T-helper 2 cell treated with Interferon-gamma antibody and Interleukin-4, amounts not matched to agents 100 ng/mL and 5 ng/mL, for 36 hours (primary cell): ENCODE measurements at regions not wholly inside any gene's neighbourhood (a gene's known extent, or its start where the extent isn't known, plus 50 kb on each side); places are given as distances from the start of the nearest gene placed in this dataset.

Experiments
- intact Hi-C: fragments of 100-400 bp; cut with micrococcal nuclease; formaldehyde crosslinking; loops from one replicate; pipeline ENCODE4 v1.15.1; 2023

DNA sequence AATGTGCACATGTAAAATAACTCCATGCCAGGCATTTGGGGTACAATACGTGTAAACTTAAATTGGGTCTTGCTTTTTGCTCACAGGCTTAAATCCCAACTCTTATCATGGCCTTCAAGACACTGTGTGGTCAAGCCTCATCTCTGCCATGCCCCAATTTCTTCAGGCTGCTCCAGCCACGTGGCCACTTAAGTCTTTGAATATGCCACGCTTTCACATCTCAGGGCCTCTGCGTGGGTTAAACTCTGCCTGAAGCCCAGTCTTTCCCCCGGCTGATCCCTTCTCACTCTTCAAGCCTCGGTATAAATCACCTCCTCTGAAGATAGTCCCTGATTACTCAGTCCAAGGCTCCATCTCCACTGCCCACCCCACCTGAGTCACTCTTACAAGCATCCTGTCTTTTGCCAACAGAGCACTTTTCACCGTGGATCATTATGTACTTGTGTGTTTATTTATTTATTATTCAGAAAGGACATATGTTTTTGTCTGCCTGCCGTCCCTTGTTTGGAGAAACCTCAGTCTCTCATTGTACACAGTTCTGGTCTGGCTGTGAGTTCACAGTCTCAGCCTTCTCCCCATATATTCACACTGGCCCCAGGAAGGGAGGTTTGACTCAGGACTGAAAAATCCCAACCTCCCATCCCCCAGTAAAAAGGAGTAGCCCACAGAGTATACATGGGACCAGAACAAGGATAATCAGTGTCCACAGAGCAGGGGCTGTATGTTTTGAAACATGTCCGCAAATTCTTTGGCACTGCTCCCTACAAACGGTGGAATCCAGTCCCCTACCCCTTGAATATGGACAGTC, 344.7 kb downstream of the MN1 start:
- intact Hi-C loops = no loop called here

DNA sequence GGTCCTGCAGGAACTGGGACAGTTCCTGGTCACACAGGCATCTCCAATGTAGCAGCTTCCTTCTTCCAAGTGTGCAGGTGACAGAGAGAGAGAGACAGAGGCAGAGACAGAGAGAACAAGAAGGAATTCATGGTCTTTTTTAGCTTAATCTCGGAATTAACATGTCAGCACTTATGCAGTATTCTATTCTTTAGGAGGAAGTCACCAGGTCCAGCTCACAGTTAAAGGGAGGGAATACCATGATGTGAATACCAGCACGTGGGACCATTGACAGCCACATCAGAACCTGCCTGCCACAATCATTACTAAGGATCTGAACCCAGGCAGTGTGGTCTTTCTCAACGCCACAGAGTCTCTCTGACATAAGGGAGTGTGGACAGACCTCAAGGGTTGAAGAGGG, 341.6 kb downstream of the MN1 start:
- intact Hi-C loops = no loop called here

DNA sequence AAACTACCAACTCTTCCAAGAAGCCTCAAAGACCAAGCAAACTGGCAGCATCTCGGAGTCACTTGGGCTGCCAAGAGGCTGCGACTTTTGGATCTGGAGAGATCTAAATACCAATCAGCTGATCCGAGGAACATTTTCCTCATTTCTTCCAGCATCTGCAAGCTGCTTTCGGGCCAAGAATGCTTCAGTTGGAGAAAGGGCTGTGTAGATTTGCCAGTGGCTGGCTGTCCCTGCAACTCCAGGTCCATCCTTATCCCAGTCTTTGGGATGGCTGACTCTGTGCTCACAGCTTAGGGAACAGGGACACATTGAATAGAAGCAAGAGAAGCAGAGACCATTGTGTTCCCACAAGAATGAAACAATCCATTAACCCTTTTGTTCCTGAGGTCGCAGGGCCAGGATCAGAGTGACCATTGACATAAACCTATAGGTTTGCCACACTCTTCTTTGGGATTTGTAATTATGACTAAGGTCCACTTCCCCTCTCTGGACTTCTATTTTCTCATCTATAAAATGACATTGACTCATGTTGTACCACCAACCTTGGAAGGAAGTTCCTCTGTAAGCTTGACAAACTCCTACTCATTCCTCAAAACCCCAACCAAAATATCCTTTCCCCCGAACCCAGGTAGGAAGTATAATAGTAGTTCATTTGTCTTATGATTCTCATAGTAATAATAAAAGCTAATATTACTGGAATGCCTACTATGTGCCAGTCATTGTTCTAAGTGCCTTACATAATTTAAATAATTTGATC, 340.8 kb downstream of the MN1 start:
- intact Hi-C loops = no loop called here

DNA sequence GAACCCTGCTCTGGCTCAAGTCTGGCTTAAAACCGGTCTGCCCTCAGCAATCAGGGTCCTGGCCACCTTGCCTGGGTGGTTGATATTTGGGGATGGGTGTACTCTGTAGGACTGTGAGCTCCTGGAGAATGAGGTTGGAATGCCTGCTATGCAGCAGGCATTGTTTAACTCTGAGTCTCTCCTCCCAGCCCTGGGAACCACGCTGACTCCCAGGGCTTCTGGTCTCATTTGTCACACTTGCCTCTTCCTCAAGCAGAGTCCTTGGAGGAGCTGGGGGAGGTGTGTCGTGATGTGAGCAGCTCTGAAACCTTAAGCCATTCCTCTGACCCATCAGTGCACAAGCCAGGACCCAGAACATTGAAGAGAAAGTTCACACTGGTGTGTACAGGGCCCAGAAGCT, 340.1 kb downstream of the MN1 start:
- intact Hi-C loops = no loop called here

DNA sequence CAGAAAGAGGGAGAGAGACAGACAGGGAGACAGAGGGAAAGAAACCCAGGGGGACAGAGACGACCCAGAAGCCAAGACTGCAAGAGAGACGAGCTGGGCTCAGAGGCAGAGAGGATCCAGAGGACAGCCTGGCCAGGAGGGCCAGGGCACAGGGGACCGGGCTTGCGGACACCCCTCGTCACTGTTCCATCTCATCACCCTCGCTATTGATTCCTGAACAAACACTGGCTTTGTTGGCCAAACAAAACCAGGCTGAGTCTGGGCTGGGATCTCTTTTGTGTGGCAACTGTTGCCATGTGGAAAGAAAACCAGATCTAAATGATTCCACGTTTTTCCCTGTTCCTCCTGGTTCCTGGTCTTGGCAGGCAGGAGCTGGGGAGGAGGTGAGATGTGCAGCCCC, 339.4 kb downstream of the MN1 start:
- intact Hi-C loops = no loop called here

DNA sequence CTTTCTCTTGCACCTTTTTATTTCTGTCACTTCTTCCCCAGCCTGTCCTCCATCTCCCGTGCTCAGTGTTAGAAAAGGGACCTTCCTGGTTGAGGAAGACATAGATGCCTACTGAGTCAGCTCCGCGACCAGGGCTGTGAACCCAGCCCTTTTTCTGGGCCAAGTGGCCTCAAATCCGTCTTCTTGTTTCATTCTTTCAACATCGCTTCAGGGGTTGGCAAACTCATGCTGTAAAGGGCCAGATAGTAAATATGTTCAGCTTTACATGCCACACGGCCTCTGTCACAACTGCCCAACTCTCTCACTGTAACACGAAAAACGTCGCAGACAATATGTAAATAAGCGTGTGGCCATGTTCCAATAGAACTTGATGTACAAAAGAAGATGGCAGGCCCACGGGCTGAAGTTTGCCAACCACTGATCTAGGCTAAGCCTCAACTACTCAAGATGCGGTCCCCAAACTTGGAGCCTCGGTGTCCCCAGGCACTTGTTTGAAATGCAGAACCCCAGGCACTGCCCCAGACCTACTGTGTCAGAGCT, 338.4 kb downstream of the MN1 start:
- intact Hi-C loops = no loop called here

DNA sequence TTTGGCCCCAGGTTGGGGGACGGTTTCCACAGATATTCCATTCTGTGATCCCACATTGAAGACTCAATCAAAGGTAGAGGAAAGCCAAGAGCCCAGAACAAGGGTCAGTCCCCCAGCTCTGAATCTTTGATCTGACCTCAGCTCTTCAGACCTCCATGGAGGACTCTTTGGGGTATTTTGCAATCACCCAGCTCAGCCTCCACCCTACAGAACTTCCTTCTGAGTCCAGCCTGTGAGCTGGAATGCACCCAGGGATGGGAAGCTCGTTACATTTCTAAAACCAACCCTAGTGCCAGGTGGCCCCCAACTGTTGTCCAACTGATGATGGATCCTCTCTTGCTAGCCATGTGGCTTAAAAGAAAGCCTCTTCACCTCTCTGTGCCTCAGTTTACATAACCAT, 335.3 kb downstream of the MN1 start:
- intact Hi-C loops = no loop called here

DNA sequence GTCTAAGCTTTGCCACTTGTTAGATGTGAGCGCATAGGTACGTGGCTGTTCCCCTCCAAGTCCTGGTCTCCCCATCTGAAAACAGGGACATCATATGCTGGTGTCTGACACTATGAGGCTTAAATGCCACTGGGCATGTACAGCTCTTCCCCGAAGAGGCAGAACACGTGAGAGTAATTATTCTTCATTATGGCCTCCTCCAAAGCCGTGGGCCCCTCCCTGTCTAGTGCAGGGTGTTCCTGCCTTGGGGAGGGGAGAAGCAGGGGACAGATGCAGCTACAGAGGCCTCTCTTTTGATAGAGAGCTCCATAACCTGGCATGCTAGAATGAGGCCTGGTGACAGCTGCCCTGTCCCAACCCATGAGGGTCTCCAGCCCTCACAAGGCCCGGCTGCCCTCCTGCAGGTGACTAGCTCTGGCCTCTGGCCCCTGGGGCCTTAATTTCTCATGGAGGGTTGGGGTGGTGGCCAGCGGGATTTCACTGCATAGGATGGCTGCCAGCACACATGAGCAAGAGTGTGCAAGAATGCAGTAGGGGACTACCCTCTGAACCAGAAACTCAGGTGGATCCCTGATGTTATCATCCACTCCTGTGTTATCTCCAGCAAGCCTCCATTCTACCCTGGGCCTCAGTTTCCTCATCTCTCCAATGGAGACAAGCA, 334.6 kb downstream of the MN1 start:
- intact Hi-C loops = no loop called here

DNA sequence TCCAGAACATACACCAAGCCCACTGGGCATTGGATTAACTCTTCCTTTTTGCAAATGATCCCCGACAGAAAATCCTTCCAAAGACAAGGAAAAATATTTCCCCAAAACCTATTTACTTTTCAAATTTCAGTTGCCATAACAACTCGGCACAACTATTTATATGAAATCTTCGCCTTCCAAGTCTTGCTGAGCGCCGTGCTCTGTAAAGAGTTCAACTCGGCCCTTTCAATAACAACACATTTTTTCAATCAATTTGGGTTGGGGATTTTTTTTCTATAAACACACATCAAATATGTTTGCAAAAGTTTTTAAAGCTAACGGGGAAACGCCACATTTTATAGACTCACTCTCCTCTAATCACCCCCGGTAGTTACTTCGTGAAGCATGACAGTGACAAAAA, 333.8 kb downstream of the MN1 start:
- intact Hi-C loops = no loop called here

DNA sequence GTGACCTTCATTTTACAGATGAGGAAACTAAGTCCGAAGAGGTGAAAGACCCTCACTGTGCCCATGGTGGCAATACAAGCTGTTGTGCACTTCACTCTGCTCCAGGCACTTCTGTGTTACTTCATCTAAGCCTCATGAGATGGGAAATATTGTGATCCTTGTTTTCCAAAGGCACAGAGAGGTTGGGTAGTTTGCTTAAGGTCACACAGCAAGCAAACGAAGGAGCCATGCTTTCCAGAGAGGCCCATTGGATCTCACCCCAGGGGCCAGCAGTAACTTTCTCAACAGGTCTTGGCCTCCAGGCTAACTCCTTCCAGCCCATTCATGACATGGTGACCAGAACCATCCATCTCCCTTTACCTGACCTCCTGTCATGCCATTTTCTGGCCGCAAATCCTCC, 332.8 kb downstream of the MN1 start:
- intact Hi-C loops = no loop called here

DNA sequence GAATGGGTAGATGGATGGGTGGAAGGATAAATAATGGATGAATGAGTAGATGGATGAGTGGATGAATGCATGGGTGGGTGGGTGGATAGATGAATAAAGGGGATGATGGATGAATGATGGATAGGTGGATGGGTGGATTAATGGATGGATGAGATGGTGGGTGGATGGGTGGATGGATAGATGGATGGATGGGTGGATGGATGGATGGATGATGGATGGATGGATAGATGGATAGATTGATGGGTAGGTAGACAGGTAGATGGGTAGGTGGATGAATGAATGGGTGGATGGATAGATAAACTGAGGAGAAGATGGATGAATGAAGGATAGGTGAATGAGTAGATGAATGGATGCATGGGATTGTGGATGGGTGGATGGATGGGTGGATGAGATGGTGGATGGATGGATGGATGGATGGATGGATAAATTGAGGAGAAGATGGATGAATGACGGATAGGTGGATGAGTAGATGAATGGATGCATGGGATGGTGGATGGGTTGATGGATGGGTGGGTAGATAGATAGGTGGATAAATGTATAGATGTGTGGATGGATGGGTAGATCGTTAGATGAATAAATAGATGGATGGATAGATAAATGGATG, 331.3 kb downstream of the MN1 start:
- intact Hi-C loops = no loop called here

DNA sequence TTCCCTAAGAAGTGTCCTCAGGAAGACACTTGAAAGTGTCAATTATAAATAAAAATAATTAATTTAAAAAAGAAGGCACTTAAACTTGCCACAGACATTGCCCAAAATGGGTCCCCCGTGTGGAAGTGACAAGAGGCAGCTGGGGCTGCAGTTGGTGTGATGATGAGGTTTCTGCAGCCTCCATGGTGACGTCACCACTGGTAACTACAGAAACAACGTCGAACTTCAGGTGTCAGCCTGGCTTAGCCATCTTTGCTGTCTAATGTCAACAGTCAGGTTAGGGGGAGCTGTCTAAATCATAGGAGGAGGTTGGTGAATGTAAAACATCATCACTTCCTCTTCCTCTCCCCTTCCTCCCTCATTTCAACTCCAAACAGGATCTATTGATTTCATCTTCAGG, 328.6 kb downstream of the MN1 start:
- intact Hi-C loops = no loop called here

DNA sequence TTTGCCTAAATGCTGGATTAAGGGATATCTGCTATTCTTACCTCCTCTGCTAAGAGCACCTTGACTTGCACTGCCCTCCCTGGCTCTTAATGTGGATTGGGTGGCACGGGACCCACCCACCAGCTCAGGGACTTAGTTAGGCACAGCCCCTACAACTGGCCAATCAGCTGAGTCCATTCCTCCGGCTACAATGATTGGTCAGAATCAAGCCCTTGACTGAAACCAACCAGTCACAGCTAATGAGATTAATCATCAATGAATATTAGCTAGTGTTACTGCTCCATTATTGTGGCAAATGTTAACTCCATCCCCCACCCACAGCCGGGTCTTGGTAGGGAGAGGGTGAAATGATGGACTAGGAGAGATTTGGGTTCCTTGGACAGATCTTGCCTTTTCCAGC, 328.0 kb downstream of the MN1 start:
- intact Hi-C loops = no loop called here

DNA sequence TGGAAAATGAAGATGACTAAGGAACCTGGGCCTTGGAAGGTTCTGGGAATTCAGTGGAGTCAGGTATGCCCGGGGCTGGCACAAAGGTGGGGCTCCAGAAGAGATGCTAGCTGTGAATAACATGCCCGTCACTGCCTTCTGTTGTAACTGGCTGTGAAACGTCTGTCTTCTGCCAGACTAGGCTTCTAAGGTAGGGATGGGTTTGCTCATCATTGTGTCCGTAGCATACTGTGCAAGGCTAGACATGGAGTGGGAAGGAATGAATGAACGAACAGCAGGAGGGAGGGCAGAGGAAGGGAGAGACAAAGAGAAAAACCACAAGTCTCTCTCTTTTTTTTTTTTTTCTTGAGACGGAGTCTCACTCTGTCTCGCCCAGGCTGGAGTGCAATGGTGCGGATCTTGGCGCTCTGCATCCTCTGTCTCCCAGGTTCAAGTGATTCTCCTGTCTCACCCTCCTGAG, 327.4 kb downstream of the MN1 start:
- intact Hi-C loops = no loop called here

DNA sequence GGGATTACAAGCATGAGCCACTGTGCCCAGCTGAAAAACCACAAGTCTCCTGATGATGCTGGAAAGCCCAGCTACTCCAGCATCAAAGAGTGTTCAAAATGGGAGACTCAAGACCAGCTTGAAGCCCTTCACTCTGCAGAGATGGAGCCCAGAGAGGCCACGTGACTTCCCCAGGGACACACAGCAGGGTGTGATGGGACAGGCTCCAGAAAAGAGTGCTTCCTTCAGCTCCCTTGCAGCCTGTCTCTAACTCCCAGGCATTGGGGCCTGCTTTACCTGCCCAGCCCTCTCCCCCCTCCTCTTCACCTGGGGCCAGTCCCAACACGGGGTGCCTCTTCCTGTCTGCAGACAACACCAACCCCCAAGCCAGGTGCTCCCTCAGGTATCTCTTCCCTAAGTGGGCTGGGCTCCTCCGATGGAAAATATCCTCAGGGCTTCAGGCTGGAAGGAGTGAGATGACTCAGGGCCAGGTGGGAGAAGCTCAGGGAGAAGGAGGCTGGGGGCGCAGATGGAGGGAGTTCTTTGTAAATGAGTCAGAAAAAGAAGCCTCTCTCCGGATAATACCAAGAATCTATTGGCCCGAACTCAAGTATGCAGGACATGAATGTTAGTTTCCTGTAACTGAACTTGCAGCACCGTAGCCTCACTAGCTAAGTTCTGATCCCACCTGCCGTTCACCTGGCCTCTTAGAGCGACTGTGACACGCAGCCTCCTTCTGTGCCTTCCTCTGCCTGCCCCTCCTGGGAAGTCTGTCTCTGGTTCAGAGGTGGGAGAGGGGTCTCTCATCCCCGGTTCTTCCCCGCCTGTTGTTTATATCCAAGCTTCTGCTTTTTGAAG, 326.6 kb downstream of the MN1 start:
- intact Hi-C loops = no loop called here

DNA sequence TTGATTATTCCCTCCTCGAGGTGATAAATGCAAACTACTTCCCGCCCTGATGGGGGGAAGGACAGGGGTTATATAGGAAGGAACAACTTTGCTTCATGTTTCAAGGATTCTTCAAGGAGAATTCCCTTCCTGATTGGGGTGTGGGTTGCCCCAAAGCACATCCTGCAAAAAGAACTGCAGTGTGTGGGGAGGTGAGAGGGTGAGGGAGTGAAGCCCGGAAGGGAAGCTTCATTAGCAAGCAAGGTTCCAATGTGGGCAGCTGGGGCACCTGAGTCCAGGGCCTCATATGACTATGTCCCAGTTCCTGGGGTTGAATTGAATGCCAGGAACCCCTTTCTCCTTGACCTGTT, 326.0 kb downstream of the MN1 start:
- intact Hi-C loops = no loop called here

DNA sequence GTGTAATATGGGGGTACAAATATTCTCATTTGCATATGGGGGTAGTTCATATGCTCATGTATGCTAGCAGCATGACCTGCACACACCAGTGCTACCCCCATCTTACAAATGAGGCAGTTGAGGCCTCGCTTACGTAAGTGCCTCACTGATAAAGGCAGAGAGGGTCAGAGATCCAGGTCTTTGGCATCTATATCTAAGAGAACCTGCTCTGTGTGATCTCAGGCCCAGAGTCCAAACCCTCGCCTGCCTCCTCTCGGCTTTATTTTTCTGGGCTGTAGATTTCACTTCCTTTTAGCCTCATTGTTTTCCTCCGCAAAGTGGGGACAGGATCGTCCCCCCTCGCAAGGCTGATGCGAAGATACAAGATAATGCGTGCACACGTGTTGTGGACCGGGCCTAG, 325.2 kb downstream of the MN1 start:
- intact Hi-C loops = no loop called here

DNA sequence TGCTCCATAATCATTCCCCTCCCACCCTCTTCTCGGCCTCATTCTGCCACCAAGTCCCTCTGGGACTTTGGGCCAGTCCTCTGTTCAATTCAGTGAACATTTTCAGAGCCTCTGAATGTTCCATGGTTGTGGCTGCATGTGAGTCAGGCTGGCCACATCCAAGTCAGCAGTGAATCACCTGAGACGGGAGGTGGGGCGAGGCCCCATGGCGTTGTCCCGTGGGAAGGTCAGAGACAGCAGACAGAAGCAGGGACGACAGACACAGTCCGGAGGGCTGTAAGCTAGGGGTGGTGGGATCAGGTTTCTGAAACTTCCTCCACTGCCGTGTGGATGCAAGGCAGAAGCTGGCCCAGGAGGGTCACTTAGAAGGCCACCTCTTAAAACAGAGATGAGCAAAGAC, 324.8 kb downstream of the MN1 start:
- intact Hi-C loops = no loop called here

DNA sequence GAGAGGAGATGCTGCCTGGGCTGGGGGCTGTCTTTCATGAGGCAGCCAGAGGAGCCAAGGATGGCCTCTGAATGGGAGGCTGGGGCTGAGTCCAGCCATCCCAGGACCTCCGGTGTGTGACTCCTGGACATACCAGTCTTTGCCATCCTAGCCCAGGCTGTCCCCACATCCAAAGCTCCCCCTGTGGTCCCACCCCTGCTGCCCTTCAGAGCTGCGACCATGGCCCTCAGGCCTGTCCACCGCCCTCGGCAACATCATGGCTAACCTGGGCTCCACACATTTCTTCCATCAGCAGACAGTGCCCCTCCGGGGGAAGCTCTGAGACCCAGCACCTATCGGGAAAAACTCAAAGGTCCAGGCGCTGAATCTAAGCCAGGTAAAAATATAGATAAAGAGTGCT, 324.4 kb downstream of the MN1 start:
- intact Hi-C loops = no loop called here

DNA sequence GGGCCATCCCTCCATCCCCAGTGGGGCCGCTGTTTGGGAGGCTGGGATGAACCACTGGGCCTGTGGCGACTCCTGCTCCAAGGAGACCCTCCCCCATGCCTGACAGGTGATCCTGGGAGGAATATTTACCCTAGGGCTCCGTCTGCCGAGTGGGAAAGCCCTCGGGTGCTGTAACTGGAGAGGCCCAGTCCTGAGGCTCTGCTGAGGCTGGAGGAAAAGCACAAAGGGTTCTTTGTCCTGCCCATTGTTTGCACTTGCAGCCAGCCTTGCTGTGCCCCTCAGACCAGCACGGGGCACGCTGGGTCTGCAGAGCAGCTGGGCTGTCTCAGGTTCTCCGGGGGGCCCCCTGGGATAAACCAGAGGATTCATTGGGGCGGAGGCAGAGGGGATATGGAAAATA, 321.1 kb downstream of the MN1 start:
- intact Hi-C loops = no loop called here

DNA sequence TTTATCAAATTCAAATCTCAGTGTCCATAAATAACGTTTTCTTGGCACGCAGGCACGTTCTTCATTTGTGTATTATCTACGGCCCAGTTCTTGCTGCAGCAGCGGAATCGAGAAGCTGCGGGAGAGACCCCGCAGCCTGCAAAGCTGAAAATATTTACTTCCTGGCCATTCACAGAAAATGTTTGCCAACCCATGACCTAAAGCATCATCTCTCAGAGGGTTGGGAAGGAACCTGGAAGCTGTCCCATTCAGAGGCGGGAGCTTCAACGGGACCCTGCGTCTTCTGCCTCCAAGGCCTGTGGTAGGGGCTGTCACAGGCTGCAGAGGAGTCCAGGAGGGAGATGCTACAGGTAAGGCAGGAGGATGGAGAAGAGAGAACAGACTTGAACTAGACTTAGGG, 319.2 kb downstream of the MN1 start:
- intact Hi-C loops = no loop called here
